ENCODE measurements at regions not wholly inside any gene's neighbourhood (a gene's known extent, or its start where the extent isn't known, plus 50 kb on each side); places are given as distances from the start of the nearest gene placed in this dataset.

- Mint-ChIP-seq H3K27ac (no peak overlapping the region), H3K4me1 (peaks cover 0 to 4% (median 1%) of the 10 kb centered on the region in 7 donors), H3K4me3 (no peak overlapping the region), H3K9me3 (no peaks in the 10 kb centered on the region), H3K36me3 (peaks cover 0 to 3% (median 0%) of the 10 kb centered on the region in 5 donors), H3K27me3 (peaks cover 0 to 28% (median 0%) of the 10 kb centered on the region in 5 donors)
- H3K9me3 ChIP-seq (ENCODE audit: control insufficient read depth in 2 of 3, low read length in 3 of 3) = no peaks in the 10 kb centered on the region
- H3K4me1 ChIP-seq (ENCODE audit: control insufficient read depth in 2 of 2, insufficient read depth in 2 of 2, low read length in 2 of 2) = no peaks in the 10 kb centered on the region
- ChIA-PET POLR2A (no interaction called here), CTCF (no interaction called here)
- H3K27ac ChIP-seq (ENCODE audit: low read depth, low read length) = no peak overlapping the region
- no peaks in the 10 kb centered on the region for H3K36me3 ChIP-seq (ENCODE audit: control insufficient read depth in 2 of 3, insufficient read depth in 3 of 3, low read length in 3 of 3)
- intact Hi-C loops (cut with micrococcal nuclease) = no loop called here
- H3K4me3 ChIP-seq (ENCODE audit: low read length) = no peak overlapping the region
- no peaks in the 10 kb centered on the region for H3K27me3 ChIP-seq (ENCODE audit: control insufficient read depth in 2 of 2, insufficient read depth in 2 of 2, low read length in 2 of 2)
- DNase-seq (no peak), ATAC-seq (no peak)
These were observed 118.9 kb downstream of the IRS1 start for GRCh38 chr2:226680719-226681118.

GRCh38 chr2:226679389-226680065, 120.1 kb downstream of the IRS1 start:
- CTCF ChIA-PET = no interaction called here
- Histone ChIP-seq H3K9me3 (ENCODE audit: control insufficient read depth in 2 of 3, low read length in 3 of 3) (no peaks in the 10 kb centered on the region), H3K4me1 (ENCODE audit: control insufficient read depth in 2 of 2, insufficient read depth in 2 of 2, low read length in 2 of 2) (no peaks in the 10 kb centered on the region), H3K27me3 (ENCODE audit: control insufficient read depth in 2 of 2, insufficient read depth in 2 of 2, low read length in 2 of 2) (no peaks in the 10 kb centered on the region), H3K27ac (ENCODE audit: low read depth, low read length) (no peak overlapping the region), H3K36me3 (ENCODE audit: control insufficient read depth in 2 of 3, insufficient read depth in 3 of 3, low read length in 3 of 3) (no peaks in the 10 kb centered on the region), H3K4me3 (ENCODE audit: low read length) (no peak overlapping the region)
- no peak overlapping the region for H3K4me3 Mint-ChIP-seq
- peaks cover 0 to 1% (median 0%) of the 10 kb centered on the region in 7 donors for H3K4me1 Mint-ChIP-seq
- intact Hi-C loops (cut with micrococcal nuclease) = no loop called here
- POLR2A ChIA-PET = no interaction called here
- H3K9me3 Mint-ChIP-seq = peaks cover 0 to under 1% (median 0%) of the 10 kb centered on the region in 11 donors
- peaks cover 0 to 34% (median 4%) of the 10 kb centered on the region in 5 donors for H3K27me3 Mint-ChIP-seq
- no peak overlapping the region for H3K27ac Mint-ChIP-seq
- no peak for DNase-seq
- no peaks in the 10 kb centered on the region for H3K36me3 Mint-ChIP-seq
- no peak for ATAC-seq

GRCh38 chr2:226678422-226678821, 121.2 kb downstream of the IRS1 start:
- H3K4me3 ChIP-seq (ENCODE audit: low read length) = no peak overlapping the region
- H3K27ac Mint-ChIP-seq = no peak overlapping the region
- peaks cover 0 to 4% (median 0%) of the 10 kb centered on the region in 11 donors for H3K9me3 Mint-ChIP-seq
- ChIA-PET CTCF (no interaction called here), POLR2A (no interaction called here)
- no peaks in the 10 kb centered on the region for H3K36me3 Mint-ChIP-seq
- peaks cover 0 to 3% (median under 1%) of the 10 kb centered on the region in 7 donors for H3K4me1 Mint-ChIP-seq
- no peaks in the 10 kb centered on the region for H3K36me3 ChIP-seq (ENCODE audit: control insufficient read depth in 2 of 3, insufficient read depth in 3 of 3, low read length in 3 of 3)
- H3K4me1 ChIP-seq (ENCODE audit: control insufficient read depth in 2 of 2, insufficient read depth in 2 of 2, low read length in 2 of 2) = no peaks in the 10 kb centered on the region
- ATAC-seq (no peak), DNase-seq (no peak)
- intact Hi-C loops (cut with micrococcal nuclease) = no loop called here
- H3K27me3 ChIP-seq (ENCODE audit: control insufficient read depth in 2 of 2, insufficient read depth in 2 of 2, low read length in 2 of 2) = no peaks in the 10 kb centered on the region
- H3K4me3 Mint-ChIP-seq = no peak overlapping the region
- H3K9me3 ChIP-seq (ENCODE audit: control insufficient read depth in 2 of 3, low read length in 3 of 3) = no peaks in the 10 kb centered on the region
- no peak overlapping the region for H3K27ac ChIP-seq (ENCODE audit: low read depth, low read length)
- peaks cover 0 to 36% (median 7%) of the 10 kb centered on the region in 5 donors for H3K27me3 Mint-ChIP-seq

- no peaks in the 10 kb centered on the region for H3K27me3 ChIP-seq (ENCODE audit: control insufficient read depth in 2 of 2, insufficient read depth in 2 of 2, low read length in 2 of 2)
- ChIA-PET POLR2A (no interaction called here), CTCF (no interaction called here)
- Mint-ChIP-seq H3K4me1 (peaks cover 0 to 7% (median 6%) of the 10 kb centered on the region in 7 donors), H3K9me3 (peaks cover 0 to 4% (median 0%) of the 10 kb centered on the region in 11 donors), H3K36me3 (no peaks in the 10 kb centered on the region), H3K27ac (no peak overlapping the region), H3K27me3 (peaks cover 0 to 38% (median 13%) of the 10 kb centered on the region in 5 donors), H3K4me3 (no peak overlapping the region)
- ATAC-seq (no peak), DNase-seq (no peak)
- H3K4me3 ChIP-seq (ENCODE audit: low read length) = no peak overlapping the region
- H3K27ac ChIP-seq (ENCODE audit: low read depth, low read length) = no peak overlapping the region
- H3K4me1 ChIP-seq (ENCODE audit: control insufficient read depth in 2 of 2, insufficient read depth in 2 of 2, low read length in 2 of 2) = peaks cover 0 to 4% of the 10 kb centered on the region in 2 donors
- H3K36me3 ChIP-seq (ENCODE audit: control insufficient read depth in 2 of 3, insufficient read depth in 3 of 3, low read length in 3 of 3) = no peaks in the 10 kb centered on the region
- H3K9me3 ChIP-seq (ENCODE audit: control insufficient read depth in 2 of 3, low read length in 3 of 3) = no peaks in the 10 kb centered on the region
- intact Hi-C loops (cut with micrococcal nuclease) = no loop called here
These were observed 122.5 kb downstream of the IRS1 start for GRCh38 chr2:226677080-226677479.

GRCh38 chr2:226676618-226677017, 123.0 kb downstream of the IRS1 start:
- H3K4me3 Mint-ChIP-seq = no peak overlapping the region
- Histone ChIP-seq H3K4me3 (ENCODE audit: low read length) (no peak overlapping the region), H3K4me1 (ENCODE audit: control insufficient read depth in 2 of 2, insufficient read depth in 2 of 2, low read length in 2 of 2) (peaks cover 0 to 4% of the 10 kb centered on the region in 2 donors), H3K27ac (ENCODE audit: low read depth, low read length) (no peak overlapping the region), H3K36me3 (ENCODE audit: control insufficient read depth in 2 of 3, insufficient read depth in 3 of 3, low read length in 3 of 3) (no peaks in the 10 kb centered on the region), H3K27me3 (ENCODE audit: control insufficient read depth in 2 of 2, insufficient read depth in 2 of 2, low read length in 2 of 2) (no peaks in the 10 kb centered on the region), H3K9me3 (ENCODE audit: control insufficient read depth in 2 of 3, low read length in 3 of 3) (no peaks in the 10 kb centered on the region)
- ATAC-seq = no peak
- peaks cover 0 to 4% (median 0%) of the 10 kb centered on the region in 11 donors for H3K9me3 Mint-ChIP-seq
- intact Hi-C loops (cut with micrococcal nuclease) = no loop called here
- peaks cover 0 to 3% (median 0%) of the 10 kb centered on the region in 5 donors for H3K36me3 Mint-ChIP-seq
- no peak for DNase-seq
- H3K27me3 Mint-ChIP-seq = peaks cover 4 to 39% (median 13%) of the 10 kb centered on the region in 5 donors
- no peak overlapping the region for H3K27ac Mint-ChIP-seq
- POLR2A ChIA-PET = no interaction called here
- H3K4me1 Mint-ChIP-seq = peaks cover 0 to 7% (median 6%) of the 10 kb centered on the region in 7 donors
- CTCF ChIA-PET = no interaction called here

GRCh38 chr2:226674123-226674522, 125.5 kb downstream of the IRS1 start:
- Histone ChIP-seq H3K36me3 (ENCODE audit: control insufficient read depth in 2 of 3, insufficient read depth in 3 of 3, low read length in 3 of 3) (no peaks in the 10 kb centered on the region), H3K27me3 (ENCODE audit: control insufficient read depth in 2 of 2, insufficient read depth in 2 of 2, low read length in 2 of 2) (no peaks in the 10 kb centered on the region), H3K4me1 (ENCODE audit: control insufficient read depth in 2 of 2, insufficient read depth in 2 of 2, low read length in 2 of 2) (peaks cover 0 to 4% of the 10 kb centered on the region in 2 donors), H3K9me3 (ENCODE audit: control insufficient read depth in 2 of 3, low read length in 3 of 3) (no peaks in the 10 kb centered on the region), H3K4me3 (ENCODE audit: low read length) (no peak overlapping the region), H3K27ac (ENCODE audit: low read depth, low read length) (no peak overlapping the region)
- Mint-ChIP-seq H3K27ac (no peak overlapping the region), H3K4me1 (peaks cover 0 to 7% (median 6%) of the 10 kb centered on the region in 7 donors), H3K36me3 (peaks cover 0 to 4% (median 0%) of the 10 kb centered on the region in 5 donors), H3K9me3 (peaks cover 0 to 4% (median 0%) of the 10 kb centered on the region in 11 donors), H3K27me3 (peaks cover 4 to 49% (median 16%) of the 10 kb centered on the region in 5 donors), H3K4me3 (no peak overlapping the region)
- DNase-seq = no peak
- ATAC-seq = no peak
- CTCF ChIA-PET = no interaction called here
- intact Hi-C loops (cut with micrococcal nuclease) = no loop called here
- POLR2A ChIA-PET = no interaction called here

GRCh38 chr2:226673314-226673723, 126.3 kb downstream of the IRS1 start:
- peaks cover 4 to 54% (median 22%) of the 10 kb centered on the region in 5 donors for H3K27me3 Mint-ChIP-seq
- POLR2A ChIA-PET = no interaction called here
- Histone ChIP-seq H3K27ac (ENCODE audit: low read depth, low read length) (no peak overlapping the region), H3K27me3 (ENCODE audit: control insufficient read depth in 2 of 2, insufficient read depth in 2 of 2, low read length in 2 of 2) (no peaks in the 10 kb centered on the region), H3K4me1 (ENCODE audit: control insufficient read depth in 2 of 2, insufficient read depth in 2 of 2, low read length in 2 of 2) (peaks cover 0 to 4% of the 10 kb centered on the region in 2 donors), H3K36me3 (ENCODE audit: control insufficient read depth in 2 of 3, insufficient read depth in 3 of 3, low read length in 3 of 3) (no peaks in the 10 kb centered on the region), H3K9me3 (ENCODE audit: control insufficient read depth in 2 of 3, low read length in 3 of 3) (no peaks in the 10 kb centered on the region), H3K4me3 (ENCODE audit: low read length) (no peak overlapping the region)
- CTCF ChIA-PET = no interaction called here
- H3K9me3 Mint-ChIP-seq = peaks cover 0 to 4% (median 0%) of the 10 kb centered on the region in 11 donors
- no peak overlapping the region for H3K27ac Mint-ChIP-seq
- peaks cover 0 to 4% (median 0%) of the 10 kb centered on the region in 5 donors for H3K36me3 Mint-ChIP-seq
- intact Hi-C loops (cut with micrococcal nuclease) = no loop called here
- ATAC-seq = no peak
- peak in 2 of 9 donors; percentile 6 to 10 for DNase-seq
- no peak overlapping the region for H3K4me3 Mint-ChIP-seq
- H3K4me1 Mint-ChIP-seq = peaks cover 0 to 7% (median 6%) of the 10 kb centered on the region in 7 donors

All from naive thymus-derived CD4-positive, alpha-beta T cell (primary cell).